ENCODE measurements at regions not wholly inside any gene's neighbourhood (a gene's known extent, or its start where the extent isn't known, plus 50 kb on each side); places are given as distances from the start of the nearest gene placed in this dataset.

- TF ChIP-seq CTCF (IDR thresholded peaks at IDR 0.05) (no peak), EZH2phosphoT487 (IDR thresholded peaks at IDR 0.05) (no peak), EZH2 (IDR thresholded peaks at IDR 0.05) (no peak)
Observed at GRCh38 chr5:52668544-52669185, 119.1 kb upstream of the ITGA1 start.

All from neural progenitor cell (in vitro differentiated cells).